ENCODE measurements at regions not wholly inside any gene's neighbourhood (a gene's known extent, or its start where the extent isn't known, plus 50 kb on each side); places are given as distances from the start of the nearest gene placed in this dataset.
"Not testable (repeated sequence)": the region's sequence is repeated elsewhere in the genome, so short reads cannot be mapped to it uniquely, and the experiment has no call there.

- no peak overlapping the region for H3K4me3 Mint-ChIP-seq
These were observed 94.6 kb downstream of the APOB start for GRCh38 chr2:20949256-20949655.

DNA sequence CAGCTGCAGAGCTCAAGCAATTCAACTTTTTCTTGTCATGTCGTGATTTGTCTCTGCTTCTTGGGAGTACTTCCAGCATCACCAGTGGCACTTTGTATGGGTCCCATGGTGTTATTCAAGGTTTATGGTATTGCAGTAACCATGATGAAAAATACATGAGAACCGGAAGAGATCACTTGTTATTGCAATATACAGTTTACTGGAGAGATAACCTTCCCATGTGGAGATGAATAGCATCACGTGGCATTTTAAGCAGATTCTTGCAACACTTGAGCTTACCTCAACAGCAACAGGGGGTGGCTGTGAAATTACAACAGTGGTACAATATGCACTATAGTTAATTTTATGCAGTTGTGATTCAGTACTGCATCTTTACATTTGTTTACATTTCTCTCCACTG lies 97.4 kb downstream of the APOB start:
- no peaks in the 10 kb centered on the region for H3K9me3 Mint-ChIP-seq
- TF ChIP-seq, protein P1, sequence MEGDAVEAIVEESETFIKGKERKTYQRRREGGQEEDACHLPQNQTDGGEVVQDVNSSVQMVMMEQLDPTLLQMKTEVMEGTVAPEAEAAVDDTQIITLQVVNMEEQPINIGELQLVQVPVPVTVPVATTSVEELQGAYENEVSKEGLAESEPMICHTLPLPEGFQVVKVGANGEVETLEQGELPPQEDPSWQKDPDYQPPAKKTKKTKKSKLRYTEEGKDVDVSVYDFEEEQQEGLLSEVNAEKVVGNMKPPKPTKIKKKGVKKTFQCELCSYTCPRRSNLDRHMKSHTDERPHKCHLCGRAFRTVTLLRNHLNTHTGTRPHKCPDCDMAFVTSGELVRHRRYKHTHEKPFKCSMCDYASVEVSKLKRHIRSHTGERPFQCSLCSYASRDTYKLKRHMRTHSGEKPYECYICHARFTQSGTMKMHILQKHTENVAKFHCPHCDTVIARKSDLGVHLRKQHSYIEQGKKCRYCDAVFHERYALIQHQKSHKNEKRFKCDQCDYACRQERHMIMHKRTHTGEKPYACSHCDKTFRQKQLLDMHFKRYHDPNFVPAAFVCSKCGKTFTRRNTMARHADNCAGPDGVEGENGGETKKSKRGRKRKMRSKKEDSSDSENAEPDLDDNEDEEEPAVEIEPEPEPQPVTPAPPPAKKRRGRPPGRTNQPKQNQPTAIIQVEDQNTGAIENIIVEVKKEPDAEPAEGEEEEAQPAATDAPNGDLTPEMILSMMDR (conservative IDR thresholded peaks at IDR 0.05), result no peak
- peaks cover 16% of the 10 kb centered on the region for H3K27me3 Mint-ChIP-seq
- no peaks in the 10 kb centered on the region for H3K4me1 Mint-ChIP-seq (ENCODE audit: unreplicated experiment)
- DNase-seq (ENCODE audit: extremely low spot score, unreplicated experiment), result no peak
- no peaks in the 10 kb centered on the region for H3K36me3 Mint-ChIP-seq
- H3K27ac Mint-ChIP-seq, result no peak overlapping the region
- H3K4me3 Mint-ChIP-seq, result no peak overlapping the region

More at GRCh38 chr2:20949256-20949655, 94.6 kb downstream of the APOB start:
- H3K27me3 Mint-ChIP-seq, result peaks cover 9% of the 10 kb centered on the region
- no peak for DNase-seq (ENCODE audit: extremely low spot score, unreplicated experiment)
- no peaks in the 10 kb centered on the region for H3K9me3 Mint-ChIP-seq
- no peaks in the 10 kb centered on the region for H3K36me3 Mint-ChIP-seq
- H3K4me1 Mint-ChIP-seq (ENCODE audit: unreplicated experiment), result no peaks in the 10 kb centered on the region
- no peak overlapping the region for H3K27ac Mint-ChIP-seq
- TF ChIP-seq, protein P1 (conservative IDR thresholded peaks at IDR 0.05), result no peak

GRCh38 chr2:20943721-20944120 lies 100.2 kb downstream of the APOB start:
- H3K36me3 Mint-ChIP-seq; H3K4me3 Mint-ChIP-seq; DNase-seq (ENCODE audit: extremely low spot score, unreplicated experiment); H3K4me1 Mint-ChIP-seq (ENCODE audit: unreplicated experiment); H3K9me3 Mint-ChIP-seq; H3K27ac Mint-ChIP-seq: not testable (repeated sequence)
- peaks cover 26% of the 10 kb centered on the region for H3K27me3 Mint-ChIP-seq

DNA sequence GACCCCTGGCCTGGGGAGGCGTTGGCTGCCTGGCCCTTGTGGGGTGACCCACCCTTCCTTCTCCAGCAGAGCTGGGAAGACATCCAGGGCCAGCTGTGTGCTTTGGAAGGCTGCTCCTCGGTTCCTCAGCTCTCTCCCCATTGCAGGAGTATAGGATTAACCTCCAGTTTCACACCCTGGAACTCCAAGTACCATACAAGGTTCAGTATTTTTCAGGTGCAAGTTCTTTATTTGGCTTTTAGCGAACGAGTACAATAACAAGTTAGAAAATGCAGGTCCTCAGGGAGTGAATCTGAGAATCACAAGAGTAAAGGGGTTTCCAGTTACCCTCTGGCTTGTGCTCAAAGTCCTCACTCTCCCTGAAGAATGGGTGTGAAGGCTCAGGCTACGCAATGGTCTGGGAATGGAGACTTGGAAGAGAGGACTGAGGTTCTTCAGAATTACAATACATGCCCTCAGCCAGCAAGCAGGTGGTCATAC lies 101.2 kb downstream of the APOB start:
- no peaks in the 10 kb centered on the region for H3K36me3 Mint-ChIP-seq
- DNase-seq (ENCODE audit: extremely low spot score, unreplicated experiment), result no peak
- peaks cover 32% of the 10 kb centered on the region for H3K27me3 Mint-ChIP-seq
- no peaks in the 10 kb centered on the region for H3K9me3 Mint-ChIP-seq
- no peak overlapping the region for H3K27ac Mint-ChIP-seq
- TF ChIP-seq, protein P1 (conservative IDR thresholded peaks at IDR 0.05), result no peak
- no peak overlapping the region for H3K4me3 Mint-ChIP-seq
- H3K4me1 Mint-ChIP-seq (ENCODE audit: unreplicated experiment), result no peaks in the 10 kb centered on the region

GRCh38 chr2:20940856-20941255 lies 103.0 kb downstream of the APOB start:
- peaks cover 36% of the 10 kb centered on the region for H3K27me3 Mint-ChIP-seq
- no peaks in the 10 kb centered on the region for H3K36me3 Mint-ChIP-seq
- no peaks in the 10 kb centered on the region for H3K9me3 Mint-ChIP-seq
- H3K27ac Mint-ChIP-seq, result no peak overlapping the region
- H3K4me3 Mint-ChIP-seq, result no peak overlapping the region
- DNase-seq (ENCODE audit: extremely low spot score, unreplicated experiment), result no peak
- no peaks in the 10 kb centered on the region for H3K4me1 Mint-ChIP-seq (ENCODE audit: unreplicated experiment)
- TF ChIP-seq, protein P1 (conservative IDR thresholded peaks at IDR 0.05), result no peak

DNA sequence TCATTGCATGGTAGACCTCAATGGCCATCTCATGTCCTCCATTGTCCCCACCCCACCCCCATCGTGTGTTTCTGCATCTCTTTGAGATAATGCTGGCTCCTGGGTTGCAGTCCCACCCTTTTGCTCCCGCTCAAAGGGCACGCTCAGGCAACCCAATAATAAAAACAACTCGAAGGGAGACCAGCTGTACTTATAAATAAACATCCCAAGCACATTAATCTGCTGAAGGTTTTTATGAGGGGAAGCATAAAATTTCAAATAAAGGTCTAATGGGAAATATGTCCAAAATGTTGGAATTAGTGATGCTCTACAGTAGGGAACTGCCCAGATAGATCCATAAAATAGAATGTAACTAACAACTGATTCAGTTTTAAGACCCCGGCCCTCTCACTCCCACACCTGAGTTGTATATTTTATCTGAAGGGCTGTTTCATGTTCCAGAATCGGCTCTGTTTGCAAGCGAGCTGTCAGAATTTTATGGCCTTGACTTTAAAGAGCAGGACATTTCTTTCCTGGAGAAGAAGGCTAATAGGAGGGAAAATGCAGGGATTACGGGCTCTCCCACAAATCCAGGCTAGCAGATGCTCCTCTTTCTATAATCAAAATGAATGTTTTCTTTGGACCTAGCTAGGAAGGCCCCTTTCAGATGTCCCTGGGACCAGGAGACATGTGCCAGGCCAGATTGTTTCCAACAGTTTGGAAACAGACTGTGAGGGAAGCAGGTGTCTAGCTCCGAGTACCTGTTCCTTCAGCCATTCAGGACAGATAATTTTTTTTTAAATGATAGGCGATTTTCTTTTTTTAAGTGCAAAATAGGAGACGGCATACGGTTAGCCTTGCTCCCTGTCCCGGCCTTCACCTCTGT lies 103.7 kb downstream of the APOB start:
- no peaks in the 10 kb centered on the region for H3K4me1 Mint-ChIP-seq (ENCODE audit: unreplicated experiment)
- no peaks in the 10 kb centered on the region for H3K36me3 Mint-ChIP-seq
- no peak for DNase-seq (ENCODE audit: extremely low spot score, unreplicated experiment)
- TF ChIP-seq, protein P1 (conservative IDR thresholded peaks at IDR 0.05), result no peak
- H3K27me3 Mint-ChIP-seq, result peaks cover 33% of the 10 kb centered on the region
- no peaks in the 10 kb centered on the region for H3K9me3 Mint-ChIP-seq
- no peak overlapping the region for H3K27ac Mint-ChIP-seq
- no peak overlapping the region for H3K4me3 Mint-ChIP-seq

All from type B pancreatic cell (in vitro differentiated cells).